HG03558 (cell line): ENCODE measurements at regions not wholly inside any gene's neighbourhood (a gene's known extent, or its start where the extent isn't known, plus 50 kb on each side); places are given as distances from the start of the nearest gene placed in this dataset.
A peak's percentile ranks its signal among the peaks of the same experiment; 100 is the strongest.

ENCODE experiments used
- ATAC-seq: cut with Tn5 transposase; IDR thresholded peaks from one replicate; pipeline ENCODE4 v1.9.1; 2021; ENCODE audit warnings: moderate number of reproducible peaks; ENCODE audit not compliant: unreplicated experiment; ENCODE audit errors: extremely low read depth

GRCh38 chr1:59015708-59016107 is 231.9 kb upstream of the JUN start:
- ATAC-seq: no peak

DNA sequence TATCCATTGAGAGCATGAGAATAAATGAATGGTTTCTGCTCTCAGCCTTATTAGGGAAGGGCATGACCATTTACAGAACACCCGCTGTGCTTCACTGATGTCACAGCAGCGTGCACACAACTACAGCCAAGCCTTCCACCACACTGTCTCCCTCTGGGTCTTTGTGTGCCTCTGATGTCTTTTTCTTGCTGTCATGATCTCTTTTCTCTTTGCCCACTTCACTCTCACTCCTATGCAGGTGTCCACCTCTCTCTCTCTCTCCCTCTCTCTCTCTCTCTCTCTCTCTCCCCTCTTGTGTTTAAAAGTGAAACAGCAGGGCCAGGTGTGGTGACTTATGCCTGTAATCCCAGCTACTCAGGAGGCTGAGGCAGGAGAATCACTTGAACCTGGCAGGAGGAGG is 232.5 kb upstream of the JUN start:
- no peak for ATAC-seq

- no peak for ATAC-seq
These were observed 233.8 kb upstream of the JUN start for GRCh38 chr1:59017501-59018231.

DNA sequence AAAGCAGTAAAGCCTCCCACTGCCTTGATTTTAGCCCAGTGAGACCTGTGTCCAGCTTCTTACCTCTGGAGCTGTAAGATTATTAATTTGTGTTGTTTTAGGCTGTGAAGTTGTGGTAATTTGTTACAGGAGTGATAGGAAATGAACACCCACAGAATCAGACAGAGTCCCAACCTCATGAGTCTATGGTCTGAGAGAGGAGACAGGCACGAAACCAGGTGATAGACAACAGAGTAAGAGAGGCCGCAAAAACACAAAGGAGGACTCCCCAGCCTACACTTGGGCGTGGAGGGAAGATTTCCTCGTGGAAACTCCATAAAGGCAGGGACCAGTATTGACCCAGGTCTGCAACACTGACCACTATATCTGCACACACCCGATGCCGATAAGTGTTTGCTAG is 234.6 kb upstream of the JUN start:
- no peak for ATAC-seq

DNA sequence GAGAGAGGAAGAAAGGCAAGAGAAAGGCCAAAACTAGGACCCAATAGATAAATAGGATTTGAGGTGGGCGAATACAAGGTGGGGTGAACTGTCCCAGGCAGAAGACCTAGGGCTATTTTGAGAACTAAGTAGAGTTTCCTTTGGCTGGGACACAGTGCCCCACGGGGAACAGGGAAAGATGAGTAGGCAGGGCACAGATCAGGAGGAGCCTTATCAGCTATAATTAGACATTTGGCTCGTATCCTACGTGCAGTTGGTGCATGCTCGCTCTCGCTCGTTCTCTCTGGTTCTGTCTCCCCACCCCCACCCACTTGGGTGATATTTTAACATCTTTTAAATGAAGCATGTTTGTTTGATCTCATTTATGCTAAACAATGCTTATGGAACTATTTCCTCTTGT is 235.0 kb upstream of the JUN start:
- ATAC-seq: no peak

DNA sequence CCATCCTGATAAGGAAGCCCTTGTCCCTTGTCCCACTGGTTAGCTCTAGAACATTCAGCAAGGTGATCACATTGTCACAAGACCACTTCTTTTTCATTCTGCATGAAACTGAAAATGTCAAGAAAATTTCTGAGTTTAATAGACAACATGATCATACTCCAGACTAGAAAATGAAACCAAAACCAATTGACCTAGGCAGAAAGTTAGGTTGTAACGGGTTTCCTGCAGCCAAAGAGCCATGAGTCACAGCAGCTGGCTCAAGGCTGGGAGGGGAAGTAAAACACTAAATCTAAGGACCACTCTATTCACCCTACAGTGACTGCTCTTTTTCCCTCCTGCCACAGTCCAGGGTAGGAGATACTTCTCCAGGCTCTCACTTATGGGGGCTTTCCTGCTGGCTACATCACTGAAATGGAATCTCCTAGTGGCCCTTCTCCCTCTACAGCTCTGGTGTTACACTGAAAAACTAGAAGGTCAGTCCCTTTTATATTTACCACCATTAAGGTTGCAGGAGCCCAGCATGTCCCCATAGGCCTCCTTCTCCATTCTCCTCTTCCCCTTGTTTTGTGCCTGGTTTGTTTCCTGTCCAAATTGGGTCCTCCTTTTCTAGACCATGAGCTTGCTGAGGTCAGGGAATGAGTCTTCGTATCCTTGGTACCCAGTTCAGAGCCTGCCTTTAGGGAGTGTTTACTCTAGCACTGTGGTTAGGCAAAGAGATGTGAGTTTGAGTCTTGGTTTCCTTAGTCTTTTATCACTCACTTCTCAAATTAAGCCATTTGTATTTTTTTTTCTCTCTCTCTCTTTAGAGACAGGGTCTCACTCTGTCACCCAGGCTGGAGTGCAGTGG is 236.5 kb upstream of the JUN start:
- peak; percentile 89 for ATAC-seq

GRCh38 chr1:59022199-59022598 is 238.4 kb upstream of the JUN start:
- no peak for ATAC-seq

- ATAC-seq: no peak
These were observed 239.0 kb upstream of the JUN start for GRCh38 chr1:59022799-59023198.

- ATAC-seq: no peak
These were observed 241.4 kb upstream of the JUN start for GRCh38 chr1:59025201-59025600.

DNA sequence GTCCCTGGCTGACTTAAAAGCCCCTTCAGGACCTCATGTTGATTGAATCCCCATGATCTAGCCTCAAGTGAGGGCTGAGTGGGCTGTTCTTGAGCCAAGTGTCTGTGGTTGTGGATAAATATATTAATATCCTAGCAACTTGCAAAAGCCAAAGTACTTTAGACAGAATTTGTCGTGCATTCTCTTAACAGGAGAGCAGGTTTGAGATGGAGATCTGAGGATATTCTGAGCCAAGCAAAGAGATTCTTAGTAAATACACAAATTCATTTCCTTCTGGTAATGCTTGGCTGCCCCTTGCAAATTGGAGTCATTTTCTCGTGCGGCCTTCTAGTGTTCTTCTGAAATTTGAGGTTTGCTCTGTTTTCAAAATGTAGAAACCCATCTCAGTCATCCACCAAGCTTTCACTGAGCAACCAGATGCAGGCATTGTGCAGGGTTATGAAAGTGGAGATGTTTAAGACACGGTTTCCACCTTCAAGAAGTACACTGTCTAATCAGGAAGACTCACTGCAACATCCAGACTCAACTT is 242.1 kb upstream of the JUN start:
- ATAC-seq: peak; percentile 73

GRCh38 chr1:59026472-59026948 is 242.7 kb upstream of the JUN start:
- no peak for ATAC-seq

GRCh38 chr1:59027177-59027576 is 243.3 kb upstream of the JUN start:
- no peak for ATAC-seq

DNA sequence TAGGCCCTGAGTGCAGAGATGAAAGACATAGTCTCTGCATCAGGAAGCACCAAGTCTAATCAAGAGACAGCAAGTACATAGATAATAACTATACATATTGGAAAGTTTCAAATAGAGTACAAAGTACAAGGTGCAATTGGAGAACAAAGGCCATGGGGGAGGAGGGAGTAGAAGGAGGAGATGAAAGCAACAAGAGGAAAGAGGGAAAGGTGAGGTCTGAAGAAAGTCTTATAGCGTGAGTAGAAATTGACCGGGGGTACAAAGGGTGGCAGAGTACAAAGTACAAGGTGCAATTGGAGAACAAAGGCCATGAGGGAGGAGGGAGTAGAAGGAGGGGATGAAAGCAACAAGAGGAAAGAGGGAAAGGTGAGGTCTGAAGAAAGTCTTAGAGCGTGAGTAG is 244.2 kb upstream of the JUN start:
- no peak for ATAC-seq

DNA sequence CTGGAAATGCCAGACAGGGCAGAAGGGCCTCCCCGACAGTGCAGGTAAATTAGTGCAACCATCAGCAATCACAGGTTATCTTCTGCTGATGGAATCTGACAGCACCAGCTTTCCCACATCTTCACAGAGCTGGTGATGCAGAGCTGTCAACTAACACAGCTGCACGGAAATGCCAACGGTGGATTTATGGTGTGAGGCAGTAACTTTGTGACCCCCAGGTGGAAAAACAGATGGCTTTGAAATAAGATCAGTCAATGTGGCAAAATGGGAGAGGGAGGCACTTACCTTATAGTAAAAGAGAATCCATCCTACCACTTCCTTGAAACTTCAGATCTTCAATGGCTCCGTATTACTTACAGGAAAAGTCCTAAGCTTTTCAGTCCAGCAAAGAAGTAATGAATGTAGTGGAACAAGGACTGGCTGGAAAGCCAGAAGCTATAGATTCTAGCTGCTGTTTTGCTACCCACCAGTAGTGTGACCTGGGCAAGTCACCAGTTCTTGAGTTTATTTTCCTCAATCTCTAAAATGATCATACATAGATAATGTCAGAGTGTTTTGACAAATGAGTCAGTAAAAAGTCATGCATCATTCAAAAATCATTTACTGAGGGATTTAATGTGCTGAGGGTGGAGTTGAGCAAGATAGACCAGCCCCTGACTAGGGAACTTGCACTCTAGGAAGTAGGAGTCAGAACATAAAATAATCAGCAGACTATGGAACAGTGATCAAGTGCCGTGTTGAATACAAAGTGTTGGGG is 245.7 kb upstream of the JUN start:
- ATAC-seq: no peak

- no peak for ATAC-seq
These were observed 248.4 kb upstream of the JUN start for GRCh38 chr1:59032228-59032627.

DNA sequence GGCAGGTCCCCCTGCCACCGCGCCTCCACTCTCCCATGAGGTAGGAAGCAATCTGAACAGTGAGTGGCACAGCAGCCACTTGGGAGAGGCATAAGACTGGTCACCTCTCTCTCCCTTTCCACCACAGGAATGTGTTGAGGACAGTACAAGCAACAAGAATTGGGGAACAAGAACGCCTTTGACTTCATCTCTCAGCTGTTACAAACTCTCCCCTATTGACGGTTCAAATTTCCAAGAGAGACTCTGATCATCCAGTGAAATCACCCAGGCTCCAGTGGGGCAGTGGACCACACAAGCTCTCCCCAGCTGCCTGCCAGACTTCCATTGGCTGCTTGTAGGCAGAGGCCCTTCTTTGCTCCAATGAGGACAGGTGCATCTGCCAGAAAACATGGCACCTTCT is 249.9 kb upstream of the JUN start:
- no peak for ATAC-seq

DNA sequence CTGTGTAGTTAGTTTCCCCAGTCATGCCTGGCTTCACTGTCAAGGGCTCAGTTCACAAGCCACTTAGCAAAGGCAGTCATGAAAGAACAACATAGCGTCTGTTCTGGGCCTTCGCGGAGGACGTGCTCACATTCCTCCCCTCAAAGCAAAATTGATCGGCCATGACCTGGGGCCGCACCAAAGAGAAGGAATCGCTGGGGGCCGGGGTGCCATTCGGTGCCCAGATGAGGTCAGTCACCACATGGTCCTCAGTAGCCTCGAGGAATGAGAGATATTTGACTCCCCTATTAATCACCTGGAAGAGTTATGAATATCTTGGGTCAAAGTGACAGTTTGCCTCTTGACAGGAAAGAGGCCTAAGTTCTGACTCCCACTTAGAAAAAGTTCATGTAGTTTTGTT is 251.1 kb upstream of the JUN start:
- ATAC-seq: no peak

DNA sequence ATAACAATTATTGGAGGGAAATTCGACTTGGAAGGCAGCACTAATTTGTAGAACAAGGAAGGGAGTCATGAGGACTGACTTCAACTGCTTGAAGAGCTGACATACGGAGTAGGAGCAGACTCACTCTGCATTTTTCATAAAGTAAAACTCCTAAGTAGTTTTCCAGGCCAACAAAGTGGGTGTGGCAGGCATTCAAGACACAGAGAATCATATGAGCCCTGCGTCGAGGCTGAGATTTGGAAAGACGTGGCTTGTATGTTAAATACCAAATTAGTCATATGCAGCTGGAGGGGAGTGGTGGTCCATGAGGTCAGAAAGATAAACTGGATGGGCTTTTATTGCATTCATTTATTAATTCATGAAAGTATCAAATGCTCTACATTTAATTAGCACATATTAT is 255.7 kb upstream of the JUN start:
- no peak for ATAC-seq

- no peak for ATAC-seq
These were observed 256.4 kb upstream of the FGGY start for GRCh38 chr1:59040486-59040885.

DNA sequence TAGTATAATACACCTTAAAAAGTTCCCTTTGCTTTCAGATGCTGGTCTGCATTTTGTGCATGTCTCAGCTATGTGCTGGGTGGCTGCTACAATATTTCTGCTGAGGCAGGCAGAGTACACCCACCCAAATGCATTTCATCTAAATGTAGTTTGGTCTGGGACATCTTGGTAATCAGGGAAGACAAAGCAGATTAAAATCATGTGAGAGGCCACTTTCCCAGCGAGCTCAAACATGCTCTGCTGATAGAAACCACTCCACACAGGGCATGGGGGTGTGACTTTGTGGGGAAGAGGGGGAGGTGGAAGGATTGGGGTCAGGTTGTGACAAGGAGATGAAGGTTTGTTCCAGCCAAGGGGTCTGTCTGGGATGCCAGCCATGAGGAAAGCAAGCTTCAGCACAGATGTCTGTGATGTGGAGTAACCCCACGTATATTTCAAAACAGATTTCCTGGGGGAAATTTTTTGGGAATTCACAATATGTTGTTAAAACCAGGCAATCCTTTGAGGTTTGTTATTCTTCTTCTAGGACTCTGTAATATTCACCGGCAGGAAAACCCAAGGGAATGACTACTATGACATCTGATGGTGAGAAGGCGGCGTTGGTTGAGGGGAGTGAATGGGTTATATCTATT is 255.1 kb upstream of the FGGY start:
- ATAC-seq: no peak
